ENCODE measurements at regions not wholly inside any gene's neighbourhood (a gene's known extent, or its start where the extent isn't known, plus 50 kb on each side); places are given as distances from the start of the nearest gene placed in this dataset.

DNA sequence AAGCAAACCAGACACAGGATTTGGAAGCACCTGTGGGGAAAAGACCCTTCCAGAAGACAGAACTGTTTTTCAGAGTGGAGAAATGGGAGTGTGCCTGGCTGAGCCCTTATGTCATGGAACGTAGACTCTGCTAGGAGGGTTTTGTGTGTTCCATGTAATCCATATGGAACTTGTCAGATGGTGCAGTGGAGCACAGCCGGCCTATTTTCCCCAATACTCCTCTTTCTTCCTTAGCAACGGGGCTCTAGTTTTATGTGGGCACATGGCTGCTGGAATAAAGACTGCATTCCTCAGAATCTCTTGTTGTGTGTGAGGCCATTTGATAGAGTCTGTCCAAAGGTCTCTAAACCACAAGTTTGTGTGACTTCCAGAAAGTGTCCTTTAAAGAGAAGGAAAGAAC, 284.0 kb downstream of the DRD1 start:
- TF ChIP-seq, protein P1, sequence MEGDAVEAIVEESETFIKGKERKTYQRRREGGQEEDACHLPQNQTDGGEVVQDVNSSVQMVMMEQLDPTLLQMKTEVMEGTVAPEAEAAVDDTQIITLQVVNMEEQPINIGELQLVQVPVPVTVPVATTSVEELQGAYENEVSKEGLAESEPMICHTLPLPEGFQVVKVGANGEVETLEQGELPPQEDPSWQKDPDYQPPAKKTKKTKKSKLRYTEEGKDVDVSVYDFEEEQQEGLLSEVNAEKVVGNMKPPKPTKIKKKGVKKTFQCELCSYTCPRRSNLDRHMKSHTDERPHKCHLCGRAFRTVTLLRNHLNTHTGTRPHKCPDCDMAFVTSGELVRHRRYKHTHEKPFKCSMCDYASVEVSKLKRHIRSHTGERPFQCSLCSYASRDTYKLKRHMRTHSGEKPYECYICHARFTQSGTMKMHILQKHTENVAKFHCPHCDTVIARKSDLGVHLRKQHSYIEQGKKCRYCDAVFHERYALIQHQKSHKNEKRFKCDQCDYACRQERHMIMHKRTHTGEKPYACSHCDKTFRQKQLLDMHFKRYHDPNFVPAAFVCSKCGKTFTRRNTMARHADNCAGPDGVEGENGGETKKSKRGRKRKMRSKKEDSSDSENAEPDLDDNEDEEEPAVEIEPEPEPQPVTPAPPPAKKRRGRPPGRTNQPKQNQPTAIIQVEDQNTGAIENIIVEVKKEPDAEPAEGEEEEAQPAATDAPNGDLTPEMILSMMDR (IDR thresholded peaks at IDR 0.05), result no peak
- TF ChIP-seq POLR2A (IDR thresholded peaks at IDR 0.05), result no peak

All from esophagus squamous epithelium (tissue), 4 donors.